IMR-90 (cell line): ENCODE measurements at regions not wholly inside any gene's neighbourhood (a gene's known extent, or its start where the extent isn't known, plus 50 kb on each side); places are given as distances from the start of the nearest gene placed in this dataset.

Experiments
- ATAC-seq: fragments of 200-7000 bp; cut with Tn5 transposase; 2 replicates; pipeline ENCODE4 v1.9.1; 2020; ENCODE audit warnings: low read depth, mild to moderate bottlenecking, moderate library complexity
- BruUV-seq: library from RNA; stranded (reverse); fragments of 400-500 nt; replicated peaks from 2 replicates; lab custom pipeline; 2021; lab: Mats Ljungman, UMichigan
- CTCF ChIA-PET: fragments of 300-600 bp; formaldehyde crosslinking; extraction: SDS; loops from one replicate; lab custom pipeline; 2021; ENCODE audit warnings: antibody characterized with exemption; lab: Yijun Ruan, JAX
- POLR2A ChIA-PET: fragments of 300-600 bp; sonication (Branson Sonifier 250); formaldehyde crosslinking; loops from one replicate; lab custom pipeline; 2022; ENCODE audit warnings: antibody characterized with exemption; ENCODE audit not compliant: unreplicated experiment; lab: Charles Lee
- DNase-seq: peaks from one replicate; pipeline ENCODE4 v3.0.0; 2013
- H2AFZ ChIP-seq: replicated peaks from 2 replicates; pipeline ENCODE3; 2013; ENCODE audit warnings: low read length, mild to moderate bottlenecking; ENCODE audit not compliant: poor library complexity
- H2AK5ac ChIP-seq: 2 replicates; pipeline ENCODE4 v1.6.1; 2013; ENCODE audit warnings: low read depth, low read length, inconsistent platforms
- H2AK9ac ChIP-seq: replicated peaks from 2 replicates; pipeline ENCODE3; 2013; ENCODE audit warnings: mild to moderate bottlenecking, low read depth, low read length, moderate library complexity; ENCODE audit not compliant: poor library complexity
- H2BK120ac ChIP-seq: 2 replicates; pipeline ENCODE4 v1.6.1; 2013; ENCODE audit warnings: low read depth, low read length, inconsistent platforms
- H2BK15ac ChIP-seq: 3 replicates; pipeline ENCODE4 v1.6.1; 2013; ENCODE audit warnings: low read depth, low read length, inconsistent platforms
- H2BK20ac ChIP-seq: 2 replicates; pipeline ENCODE4 v1.6.1; 2013; ENCODE audit warnings: low read depth, mild to moderate bottlenecking, inconsistent platforms, low read length, moderate library complexity
- H2BK5ac ChIP-seq: 2 replicates; pipeline ENCODE4 v1.6.1; 2013; ENCODE audit warnings: mild to moderate bottlenecking, low read depth, low read length, inconsistent platforms; ENCODE audit not compliant: poor library complexity, severe bottlenecking
- H3K14ac ChIP-seq: replicated peaks from 2 replicates; pipeline ENCODE4 v1.6.1; 2013; ENCODE audit warnings: low read depth, low read length, inconsistent platforms
- H3K18ac ChIP-seq: 2 replicates; pipeline ENCODE4 v1.6.1; 2013; ENCODE audit warnings: low read depth, low read length, control low read depth
- H3K23ac ChIP-seq: 2 replicates; pipeline ENCODE4 v1.6.1; 2013; ENCODE audit warnings: low read depth, low read length, inconsistent platforms
- H3K27ac ChIP-seq: 2 replicates; pipeline ENCODE4 v1.5.1; 2013; ENCODE audit warnings: mild to moderate bottlenecking, control low read depth, low read length; ENCODE audit not compliant: insufficient read depth
- H3K27me3 ChIP-seq: 2 replicates; pipeline ENCODE4 v1.6.1; 2013; ENCODE audit warnings: low read length; ENCODE audit not compliant: control insufficient read depth, insufficient read depth
- H3K36me3 ChIP-seq: 2 replicates; pipeline ENCODE4 v1.6.1; 2013; ENCODE audit warnings: low read length, mixed read lengths; ENCODE audit not compliant: control insufficient read depth, insufficient read depth
- H3K4ac ChIP-seq: 2 replicates; pipeline ENCODE4 v1.6.1; 2013; ENCODE audit warnings: low read depth, low read length, inconsistent platforms
- H3K4me1 ChIP-seq: 2 replicates; pipeline ENCODE4 v1.6.1; 2013; ENCODE audit warnings: low read length, mixed read lengths; ENCODE audit not compliant: control insufficient read depth, insufficient read depth
- H3K4me2 ChIP-seq: 2 replicates; pipeline ENCODE4 v1.6.1; 2013; ENCODE audit warnings: low read depth, mild to moderate bottlenecking, control low read depth, low read length, moderate library complexity
- H3K4me3 ChIP-seq: 2 replicates; pipeline ENCODE4 v1.5.1; 2013; ENCODE audit warnings: low read depth, mild to moderate bottlenecking, control low read depth, low read length, moderate library complexity; ENCODE audit not compliant: insufficient read depth
- H3K56ac ChIP-seq: 2 replicates; pipeline ENCODE4 v1.6.1; 2013; ENCODE audit warnings: low read length, inconsistent platforms; ENCODE audit not compliant: insufficient read depth; ENCODE audit errors: extremely low read depth
- H3K79me1 ChIP-seq, 2 experiments: 2 replicates each; pipeline ENCODE4 v1.6.1; 2013; ENCODE audit warnings: low read length in 2 of 2, inconsistent platforms in 1 of 2, low read depth in 1 of 2
- H3K9ac ChIP-seq: 2 replicates; pipeline ENCODE4 v1.6.1; 2013; ENCODE audit warnings: low read depth, low read length, control low read depth
- H3K9me1 ChIP-seq: 2 replicates; pipeline ENCODE4 v1.6.1; 2013; ENCODE audit warnings: low read length, inconsistent platforms; ENCODE audit not compliant: insufficient read depth
- H3K9me3 ChIP-seq: 2 replicates; pipeline ENCODE4 v1.6.1; 2013; ENCODE audit warnings: low read length; ENCODE audit not compliant: control insufficient read depth, insufficient read depth
- H4K20me1 ChIP-seq: 2 replicates; pipeline ENCODE4 v1.6.1; 2013; ENCODE audit warnings: low read length, inconsistent platforms; ENCODE audit not compliant: insufficient read depth
- H4K5ac ChIP-seq: 2 replicates; pipeline ENCODE4 v1.6.1; 2013; ENCODE audit warnings: mild to moderate bottlenecking, low read depth, low read length, control low read depth
- H4K8ac ChIP-seq, 2 experiments: 2 replicates each; pipeline ENCODE4 v1.6.1; 2013; ENCODE audit warnings: low read depth in 2 of 2, low read length in 2 of 2, control low read depth in 1 of 2, inconsistent platforms in 1 of 2
- H4K91ac ChIP-seq: 2 replicates; pipeline ENCODE4 v1.6.1; 2013; ENCODE audit warnings: low read depth, low read length, inconsistent platforms; ENCODE audit not compliant: insufficient read depth
- BHLHE40 ChIP-seq: fragments of 150-350 bp; IDR thresholded peaks from 2 replicates; pipeline ENCODE4 v1.6.1; 2016; ENCODE audit warnings: mild to moderate bottlenecking, low read depth, low read length
- CHD1 ChIP-seq: IDR thresholded peaks from 2 replicates; pipeline ENCODE4 v1.6.1; 2012; ENCODE audit warnings: low read depth, low read length, improper control_type of control experiment
- ELK1 ChIP-seq: fragments of 150-350 bp; IDR thresholded peaks from 2 replicates; pipeline ENCODE4 v1.6.1; 2016; ENCODE audit warnings: low read depth, mild to moderate bottlenecking, low read length, moderate library complexity, borderline replicate concordance
- MAFK ChIP-seq: IDR thresholded peaks from 2 replicates; pipeline ENCODE4 v1.6.1; 2012; ENCODE audit warnings: low read depth, low read length, improper control_type of control experiment
- MAZ ChIP-seq: IDR thresholded peaks from 2 replicates; pipeline ENCODE4 v1.6.1; 2012; ENCODE audit warnings: low read depth, mild to moderate bottlenecking, low read length, improper control_type of control experiment, moderate library complexity, borderline replicate concordance
- MXI1 ChIP-seq: IDR thresholded peaks from 2 replicates; pipeline ENCODE4 v1.6.1; 2012; ENCODE audit warnings: low read depth, mild to moderate bottlenecking, low read length, moderate library complexity, borderline replicate concordance
- POLR2A ChIP-seq: IDR thresholded peaks from 2 replicates; pipeline ENCODE4 v1.6.1; 2012; ENCODE audit warnings: mild to moderate bottlenecking, low read depth, low read length
- RCOR1 ChIP-seq: IDR thresholded peaks from 2 replicates; pipeline ENCODE4 v1.6.1; 2012; ENCODE audit warnings: mild to moderate bottlenecking, low read length, improper control_type of control experiment; ENCODE audit not compliant: insufficient replicate concordance
- RFX5 ChIP-seq: IDR thresholded peaks from 2 replicates; pipeline ENCODE4 v1.8.0; 2012; ENCODE audit warnings: low read depth, mild to moderate bottlenecking, low read length, moderate library complexity
- USF2 ChIP-seq: fragments of 150-350 bp; IDR thresholded peaks from 2 replicates; pipeline ENCODE4 v1.6.1; 2017; ENCODE audit warnings: mild to moderate bottlenecking, antibody characterized with exemption, low read length, low read depth
- WGBS, 2 experiments: methylation state at CpG; one replicate each; pipeline versions ENCODE4 v1.1.5 to v1.1.7; 2013; ENCODE audit warnings: missing lambda C conversion rate in 2 of 2; ENCODE audit not compliant: insufficient read length in 1 of 2; ENCODE audit errors: extremely low coverage in 2 of 2; 5-methylcytosine and 5-hydroxymethylcytosine counted together
- dilution Hi-C: fragments of 300-500 bp; cut with HindIII; formaldehyde crosslinking; loops from one replicate; pipeline ENCODE4 v1.14.3; 2018; ENCODE audit warnings: low sequenced_read_pairs; ENCODE audit not compliant: unreplicated experiment
- in situ Hi-C: fragments of 300-500 bp; cut with MboI; formaldehyde crosslinking; loops from 3 replicates; pipeline ENCODE4 v1.14.3; 2019; ENCODE audit warnings: low sequenced_read_pairs, inconsistent platforms, mixed read lengths
- intact Hi-C: fragments of 100-400 bp; cut with micrococcal nuclease; formaldehyde crosslinking; loops from 2 replicates; pipeline ENCODE4 v1.10.0; 2022
- TF ChIP-seq, protein P1 (sequence below): conservative IDR thresholded peaks from 2 replicates; pipeline ENCODE4 v1.5.1; 2012; ENCODE audit warnings: mild to moderate bottlenecking, low read depth, low read length, improper control_type of control experiment

DNA sequence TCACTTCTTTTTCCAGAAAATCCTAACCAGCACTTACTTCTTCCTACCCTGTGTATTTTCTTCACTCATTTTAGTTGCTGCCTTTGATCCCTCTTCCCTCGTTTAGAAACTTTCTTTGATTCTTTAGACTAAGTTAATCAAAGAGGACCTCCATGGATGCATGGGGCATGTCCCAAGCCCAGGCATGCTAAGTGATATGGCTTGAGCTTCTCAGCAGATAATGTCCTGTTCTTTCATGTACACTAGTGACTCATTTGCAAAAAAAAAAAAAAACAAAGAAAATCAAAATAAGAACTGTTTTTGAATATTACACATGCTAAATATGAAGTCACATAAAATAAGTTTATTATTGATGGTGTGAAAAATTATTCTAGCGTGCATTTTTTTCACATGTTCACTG lies 800.9 kb downstream of the SATB2 start:
- Histone ChIP-seq H3K4me2 (no peak overlapping the region), H3K4me3 (no peak overlapping the region), H2BK15ac (no peak overlapping the region), H4K8ac (no peak overlapping the region), H3K79me1 (no peaks in the 10 kb centered on the region), H4K20me1 (no peaks in the 10 kb centered on the region), H3K4ac (no peak overlapping the region), H2BK120ac (no peak overlapping the region), H2AFZ (no peak overlapping the region), H3K9me3 (no peaks in the 10 kb centered on the region), H2BK5ac (no peak overlapping the region), H3K18ac (no peak overlapping the region), H3K56ac (no peak overlapping the region), H4K5ac (no peak overlapping the region), H4K91ac (no peak overlapping the region), H2BK20ac (no peak overlapping the region), H3K27ac (no peak overlapping the region), H3K9me1 (no peaks in the 10 kb centered on the region), H3K36me3 (no peaks in the 10 kb centered on the region), H3K9ac (no peak overlapping the region), H3K23ac (no peak overlapping the region), H3K27me3 (no peaks in the 10 kb centered on the region), H3K14ac (no peak overlapping the region), H2AK5ac (no peak overlapping the region), H3K4me1 (no peaks in the 10 kb centered on the region), H2AK9ac (no peak overlapping the region)
- ATAC-seq, result no peak
- CTCF ChIA-PET, result interaction anchor here (0.6 to 1.6 kb wide), 12 partner anchors 8 to 831 kb away, joined by 3 to 8 read pairs (median 4); no protein-coding TSS in a partner anchor
- in situ Hi-C loops (loop anchor here (25.0 kb wide), 1 partner anchor 830 kb away; no protein-coding TSS in a partner anchor), dilution Hi-C loops (no loop called here), intact Hi-C loops (loop anchor here (1.0 kb wide), 1 partner anchor 829 kb away; no protein-coding TSS in a partner anchor)
- POLR2A ChIA-PET, result no interaction called here
- no TSS peak for BruUV-seq
- TF ChIP-seq RCOR1 (no peak), MAZ (no peak), POLR2A (no peak), USF2 (no peak), CHD1 (no peak), MAFK (no peak), RFX5 (no peak), ELK1 (no peak), BHLHE40 (no peak), MXI1 (no peak)
- TF ChIP-seq, protein P1, sequence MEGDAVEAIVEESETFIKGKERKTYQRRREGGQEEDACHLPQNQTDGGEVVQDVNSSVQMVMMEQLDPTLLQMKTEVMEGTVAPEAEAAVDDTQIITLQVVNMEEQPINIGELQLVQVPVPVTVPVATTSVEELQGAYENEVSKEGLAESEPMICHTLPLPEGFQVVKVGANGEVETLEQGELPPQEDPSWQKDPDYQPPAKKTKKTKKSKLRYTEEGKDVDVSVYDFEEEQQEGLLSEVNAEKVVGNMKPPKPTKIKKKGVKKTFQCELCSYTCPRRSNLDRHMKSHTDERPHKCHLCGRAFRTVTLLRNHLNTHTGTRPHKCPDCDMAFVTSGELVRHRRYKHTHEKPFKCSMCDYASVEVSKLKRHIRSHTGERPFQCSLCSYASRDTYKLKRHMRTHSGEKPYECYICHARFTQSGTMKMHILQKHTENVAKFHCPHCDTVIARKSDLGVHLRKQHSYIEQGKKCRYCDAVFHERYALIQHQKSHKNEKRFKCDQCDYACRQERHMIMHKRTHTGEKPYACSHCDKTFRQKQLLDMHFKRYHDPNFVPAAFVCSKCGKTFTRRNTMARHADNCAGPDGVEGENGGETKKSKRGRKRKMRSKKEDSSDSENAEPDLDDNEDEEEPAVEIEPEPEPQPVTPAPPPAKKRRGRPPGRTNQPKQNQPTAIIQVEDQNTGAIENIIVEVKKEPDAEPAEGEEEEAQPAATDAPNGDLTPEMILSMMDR, result no peak
- 80% methylated on average over 1 of the region's 2 CpGs; no CpG with 5 or more reads in 1 of the 2 experiments for WGBS, 2 experiments
- no peak for DNase-seq
